HCT116 (cell line): ENCODE measurements at regions not wholly inside any gene's neighbourhood (a gene's known extent, or its start where the extent isn't known, plus 50 kb on each side); places are given as distances from the start of the nearest gene placed in this dataset.

Experiments
- ATAC-seq: fragments of 200-7000 bp; cut with Tn5 transposase; 2 replicates; pipeline ENCODE4 v1.9.1; 2020; ENCODE audit warnings: mild to moderate bottlenecking, moderate library complexity
- BruUV-seq: library from RNA; stranded (reverse); fragments of 400-500 nt; replicated peaks from 2 replicates; lab custom pipeline; 2021; lab: Mats Ljungman, UMichigan
- CTCF ChIA-PET: fragments of 300-600 bp; sonication (Branson Sonifier 250); formaldehyde crosslinking; loops from one replicate; lab custom pipeline; 2021; ENCODE audit warnings: antibody characterized with exemption; lab: Charles Lee
- POLR2A ChIA-PET: fragments of 300-600, 350-600 bp; sonication (Branson Sonifier 250); formaldehyde crosslinking; loops from one replicate; lab custom pipeline; 2021; ENCODE audit warnings: antibody characterized with exemption; lab: Charles Lee
- RAD21 ChIA-PET, 2 experiments: fragments of 300-600 bp; sonication (Branson Sonifier 250); formaldehyde crosslinking; loops; one replicate each; lab custom pipeline; 2023; ENCODE audit warnings: low total read pairs in 2 of 2; ENCODE audit not compliant: uncharacterized antibody in 2 of 2, unreplicated experiment in 2 of 2, low non-redundant PET in 1 of 2; lab: Charles Lee
- DNase-seq: peaks from one replicate; pipeline ENCODE4 v3.0.0-alpha.2; 2010; ENCODE audit warnings: low read depth, low spot score
- H2AFZ ChIP-seq: fragments of 200-600 bp; shearing (Covaris generic), sonication (generic); 2 replicates; pipeline ENCODE4 v1.6.1; 2017; ENCODE audit warnings: low read depth, mixed run types, mixed read lengths, antibody characterized with exemption, low read length; ENCODE audit not compliant: poor library complexity, severe bottlenecking
- H3K27ac ChIP-seq: 2 replicates; pipeline ENCODE4 v1.5.1; 2012; ENCODE audit warnings: low read depth, low read length
- H3K27me3 ChIP-seq: fragments of 200-600 bp; sonication (generic); 2 replicates; pipeline ENCODE4 v1.6.1; 2016; ENCODE audit warnings: mixed run types, low read length, mixed read lengths; ENCODE audit not compliant: insufficient read depth
- H3K36me3 ChIP-seq, 2 experiments: fragments of 200-500 bp in 1 of 2; fragments of 200-600 bp in 1 of 2; sonication (Bioruptor generic) in 1 of 2; sonication (generic) in 1 of 2; 2 replicates each; pipeline versions ENCODE4 v1.5.1 to v1.6.1; 2014 to 2016; ENCODE audit warnings: low read length in 2 of 2, inconsistent platforms in 1 of 2, mixed read lengths in 1 of 2, mixed run types in 1 of 2; ENCODE audit not compliant: insufficient read depth in 2 of 2, control insufficient read depth in 1 of 2
- H3K4me1 ChIP-seq, 2 experiments: fragments of 200-600 bp in 1 of 2; sonication (generic) in 1 of 2; 2 replicates each; pipeline versions ENCODE4 v1.5.1 to v1.6.1; 2012 to 2017; ENCODE audit warnings: low read length in 2 of 2, inconsistent platforms in 1 of 2, mild to moderate bottlenecking in 1 of 2, mixed read lengths in 1 of 2, mixed run types in 1 of 2, moderate library complexity in 1 of 2; ENCODE audit not compliant: insufficient read depth in 2 of 2, control insufficient read depth in 1 of 2
- H3K4me2 ChIP-seq: fragments of 200-600 bp; sonication (generic); 2 replicates; pipeline ENCODE4 v1.6.1; 2017; ENCODE audit warnings: mixed run types, low read length, mixed read lengths
- H3K4me3 ChIP-seq, 2 experiments: fragments of 200-600 bp in 1 of 2; sonication (generic) in 1 of 2; replicated peaks in 1 of 2; 2 replicates each; pipeline ENCODE4 v1.5.1; 2011 to 2016; ENCODE audit warnings: low read length in 2 of 2, control low read depth in 1 of 2, low read depth in 1 of 2, mild to moderate bottlenecking in 1 of 2, mixed read lengths in 1 of 2, mixed run types in 1 of 2
- H3K79me2 ChIP-seq: fragments of 200-600 bp; sonication (generic); 2 replicates; pipeline ENCODE4 v1.6.1; 2017; ENCODE audit warnings: mild to moderate bottlenecking, mixed run types, low read length, moderate library complexity, mixed read lengths; ENCODE audit not compliant: insufficient read depth
- H3K9ac ChIP-seq: fragments of 200-600 bp; sonication (generic); 2 replicates; pipeline ENCODE4 v1.6.1; 2016; ENCODE audit warnings: low read length, mixed read lengths
- H3K9me2 ChIP-seq: fragments of 200-600 bp; sonication (generic), shearing (Covaris generic); 2 replicates; pipeline ENCODE4 v1.6.1; 2017; ENCODE audit warnings: mixed run types, mild to moderate bottlenecking, moderate library complexity; ENCODE audit not compliant: insufficient read depth
- H3K9me3 ChIP-seq, 2 experiments: fragments of 200-500 bp in 1 of 2; fragments of 200-600 bp in 1 of 2; sonication (Bioruptor generic) in 1 of 2; sonication (generic) in 1 of 2; 2 replicates each; pipeline ENCODE4 v1.6.1; 2014 to 2017; ENCODE audit warnings: low read length in 2 of 2, mixed read lengths in 2 of 2, inconsistent platforms in 1 of 2, low read depth in 1 of 2, mild to moderate bottlenecking in 1 of 2, mixed run types in 1 of 2, moderate library complexity in 1 of 2; ENCODE audit not compliant: control insufficient read depth in 1 of 2, insufficient read depth in 1 of 2
- H4K20me1 ChIP-seq: fragments of 200-600 bp; sonication (generic), shearing (Covaris generic); 2 replicates; pipeline ENCODE4 v1.6.1; 2017; ENCODE audit warnings: mixed run types, mild to moderate bottlenecking, moderate library complexity; ENCODE audit not compliant: insufficient read depth
- CEBPB ChIP-seq: IDR thresholded peaks from 2 replicates; pipeline ENCODE4 v1.6.1; 2012; ENCODE audit warnings: low read depth
- EGR1 ChIP-seq: IDR thresholded peaks from 2 replicates; pipeline ENCODE4 v1.6.1; 2012; ENCODE audit warnings: low read depth
- ELF1 ChIP-seq: IDR thresholded peaks from 2 replicates; pipeline ENCODE4 v1.6.1; 2012; ENCODE audit warnings: low read depth, borderline replicate concordance
- EZH2 ChIP-seq: fragments of 200-600 bp; sonication (generic); IDR thresholded peaks from 2 replicates; pipeline ENCODE4 v1.6.1; 2017; ENCODE audit warnings: antibody characterized with exemption, mixed run types
- EZH2phosphoT487 ChIP-seq: fragments of 200-600 bp; IDR thresholded peaks from 2 replicates; pipeline ENCODE4 v1.6.1; 2018; ENCODE audit warnings: antibody characterized with exemption, borderline replicate concordance
- FOSL1 ChIP-seq: IDR thresholded peaks from 2 replicates; pipeline ENCODE4 v1.6.1; 2012; ENCODE audit warnings: low read depth
- JUND ChIP-seq: IDR thresholded peaks from 2 replicates; pipeline ENCODE4 v1.6.1; 2012
- SIN3A ChIP-seq: IDR thresholded peaks from 2 replicates; pipeline ENCODE4 v1.6.1; 2012; ENCODE audit warnings: low read depth
- ZNF274 ChIP-seq: fragments of 200-500 bp; sonication (Bioruptor generic); IDR thresholded peaks from 2 replicates; pipeline ENCODE4 v1.6.1; 2014; ENCODE audit warnings: mild to moderate bottlenecking, low read depth, low read length, inconsistent platforms
- intact Hi-C: fragments of 100-400 bp; cut with micrococcal nuclease; formaldehyde crosslinking; loops from 2 replicates; pipeline ENCODE4 v1.10.0; 2022
- TF ChIP-seq, protein P1 (sequence below): IDR thresholded peaks from 2 replicates; pipeline ENCODE4 v1.6.1; 2012

GRCh38 chr12:91868054-91868453, 277.6 kb downstream of the BTG1 start:
- RAD21 ChIA-PET = no interaction called here
- Histone ChIP-seq H3K4me3 (no peak overlapping the region), H2AFZ (no peak overlapping the region), H3K4me2 (no peak overlapping the region), H3K9ac (no peak overlapping the region), H3K9me3 (no peaks in the 10 kb centered on the region), H3K79me2 (no peaks in the 10 kb centered on the region), H3K27me3 (no peaks in the 10 kb centered on the region), H3K9me2 (no peaks in the 10 kb centered on the region), H3K27ac (no peak overlapping the region), H3K36me3 (no peaks in the 10 kb centered on the region), H3K4me1 (no peaks in the 10 kb centered on the region), H4K20me1 (no peaks in the 10 kb centered on the region)
- no TSS peak for BruUV-seq
- DNase-seq = no peak
- intact Hi-C loops = no loop called here
- ATAC-seq = no peak
- POLR2A ChIA-PET = no interaction called here
- CTCF ChIA-PET = no interaction called here
- TF ChIP-seq ELF1 (no peak), EZH2phosphoT487 (no peak), SIN3A (no peak), ZNF274 (no peak), EGR1 (no peak), JUND (no peak)

DNA sequence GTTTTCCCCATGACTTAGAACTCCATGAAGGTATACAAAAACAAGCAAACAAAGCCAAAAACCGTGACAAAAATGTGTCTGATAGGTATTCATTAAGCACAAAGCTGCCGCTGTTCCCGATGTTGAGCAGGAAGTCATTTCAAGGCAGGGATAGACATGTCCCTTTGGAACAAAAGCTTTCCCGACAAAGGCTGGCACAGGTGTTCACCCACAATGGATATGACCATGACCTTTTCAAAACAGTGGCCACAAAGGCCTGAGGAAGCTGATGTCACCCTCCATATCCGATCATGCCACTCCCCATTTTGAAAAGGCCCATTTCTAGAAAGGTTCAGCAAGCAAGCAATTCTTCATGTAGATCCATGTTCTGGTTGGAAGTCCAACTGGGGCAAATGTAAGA, 279.1 kb downstream of the BTG1 start:
- Histone ChIP-seq H3K4me1 (no peaks in the 10 kb centered on the region), H3K4me3 (no peak overlapping the region), H2AFZ (no peak overlapping the region), H3K9ac (no peak overlapping the region), H3K79me2 (no peaks in the 10 kb centered on the region), H3K9me2 (no peaks in the 10 kb centered on the region; the same call in 1 of the 2 replicates), H4K20me1 (no peaks in the 10 kb centered on the region), H3K9me3 (no peaks in the 10 kb centered on the region), H3K36me3 (no peaks in the 10 kb centered on the region), H3K4me2 (no peak overlapping the region), H3K27ac (no peak overlapping the region), H3K27me3 (no peaks in the 10 kb centered on the region)
- intact Hi-C loops = no loop called here
- ChIA-PET CTCF (no interaction called here), RAD21 (no interaction called here), POLR2A (no interaction called here)
- no TSS peak for BruUV-seq
- no peak for DNase-seq
- no peak for ATAC-seq
- TF ChIP-seq FOSL1 (no peak), CEBPB (no peak), EZH2 (no peak), SIN3A (no peak)
- TF ChIP-seq, protein P1, sequence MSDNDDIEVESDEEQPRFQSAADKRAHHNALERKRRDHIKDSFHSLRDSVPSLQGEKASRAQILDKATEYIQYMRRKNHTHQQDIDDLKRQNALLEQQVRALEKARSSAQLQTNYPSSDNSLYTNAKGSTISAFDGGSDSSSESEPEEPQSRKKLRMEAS = no peak
